MG63 (cell line): ENCODE measurements at regions not wholly inside any gene's neighbourhood (a gene's known extent, or its start where the extent isn't known, plus 50 kb on each side); places are given as distances from the start of the nearest gene placed in this dataset.

Experiments
- DNase-seq: peaks from one replicate; pipeline ENCODE4 v3.0.0-alpha.2; 2020
- H3K27me3 ChIP-seq: fragments of 250-450 bp; sonication (Bioruptor Pico); 2 replicates; pipeline ENCODE4 v1.5.1; 2020; ENCODE audit warnings: mild to moderate bottlenecking, moderate library complexity
- H3K36me3 ChIP-seq: fragments of 250-450 bp; sonication (Bioruptor Pico); 2 replicates; pipeline ENCODE4 v1.5.1; 2020; ENCODE audit warnings: mild to moderate bottlenecking, moderate library complexity
- H3K4me3 ChIP-seq: fragments of 250-450 bp; sonication (Bioruptor Pico); 2 replicates; pipeline ENCODE4 v1.5.1; 2020; ENCODE audit warnings: mild to moderate bottlenecking, moderate library complexity
- H3K9me3 ChIP-seq: fragments of 250-450 bp; sonication (Bioruptor Pico); 2 replicates; pipeline ENCODE4 v1.5.1; 2020; ENCODE audit warnings: mild to moderate bottlenecking, moderate library complexity

- peak; percentile 77 for DNase-seq
- H3K36me3 ChIP-seq: no peaks in the 10 kb centered on the region
- no peaks in the 10 kb centered on the region for H3K9me3 ChIP-seq
Observed at GRCh38 chr3:8445861-8446260, 55.8 kb upstream of the LMCD1 start.

GRCh38 chr3:8446845-8447244 is 54.8 kb upstream of the LMCD1 start:
- H3K27me3 ChIP-seq: no peaks in the 10 kb centered on the region
- no peak overlapping the region for H3K4me3 ChIP-seq
- no peak for DNase-seq
- H3K9me3 ChIP-seq: no peaks in the 10 kb centered on the region
- no peaks in the 10 kb centered on the region for H3K36me3 ChIP-seq

More at GRCh38 chr3:8445861-8446260, 55.8 kb upstream of the LMCD1 start:
- H3K27me3 ChIP-seq: no peaks in the 10 kb centered on the region
- H3K4me3 ChIP-seq: no peak overlapping the region

GRCh38 chr3:8450618-8451017 is 51.0 kb upstream of the LMCD1 start:
- Histone ChIP-seq H3K36me3 (no peaks in the 10 kb centered on the region), H3K9me3 (no peaks in the 10 kb centered on the region), H3K27me3 (no peaks in the 10 kb centered on the region), H3K4me3 (no peak overlapping the region)
- no peak for DNase-seq

GRCh38 chr3:8451696-8452095 is 49.9 kb upstream of the LMCD1 start:
- H3K36me3 ChIP-seq: no peaks in the 10 kb centered on the region
- H3K27me3 ChIP-seq: no peaks in the 10 kb centered on the region
- H3K9me3 ChIP-seq: no peaks in the 10 kb centered on the region
- DNase-seq: no peak
- H3K4me3 ChIP-seq: no peak overlapping the region
